ENCODE measurements at regions not wholly inside any gene's neighbourhood (a gene's known extent, or its start where the extent isn't known, plus 50 kb on each side); places are given as distances from the start of the nearest gene placed in this dataset.

GRCh38 chr6:81031416-81031815 lies 721.1 kb downstream of the TENT5A start:
- TF ChIP-seq POLR2A (IDR thresholded peaks at IDR 0.05; ENCODE audit: control extremely low read depth in 1 of 2, low read depth in 2 of 2, low read length in 2 of 2): no peak
- TF ChIP-seq BRCA1 (IDR thresholded peaks at IDR 0.05; ENCODE audit: low read depth, low read length): no peak
- no peak for TF ChIP-seq CTCF (IDR thresholded peaks at IDR 0.05; ENCODE audit: control extremely low read depth in 1 of 3, insufficient read depth in 1 of 3, low read depth in 1 of 3, low read length in 3 of 3)
- TF ChIP-seq YY1 (IDR thresholded peaks at IDR 0.05; ENCODE audit: low read depth, low read length): no peak

Measured in H1 (cell line).